Astrocyte of the cerebellum (primary cell): ENCODE measurements at regions not wholly inside any gene's neighbourhood (a gene's known extent, or its start where the extent isn't known, plus 50 kb on each side); places are given as distances from the start of the nearest gene placed in this dataset.
A peak's percentile ranks its signal among the peaks of the same experiment; 100 is the strongest.
"Not testable (repeated sequence)": the region's sequence is repeated elsewhere in the genome, so short reads cannot be mapped to it uniquely, and the experiment has no call there.

ENCODE experiments used
- DNase-seq: peaks from one replicate; pipeline ENCODE4 v3.0.0-alpha.2; 2011; ENCODE audit warnings: low read depth
- H3K4me3 ChIP-seq: 2 replicates; pipeline ENCODE4 v1.5.1; 2011; ENCODE audit warnings: mild to moderate bottlenecking, low read depth, low read length, moderate library complexity
- in situ Hi-C: cut with HindIII; loops from 2 replicates; pipeline ENCODE4 v1.10.0; 2017; ENCODE audit warnings: low sequenced_read_pairs
- TF ChIP-seq, protein P1 (sequence below): IDR thresholded peaks from 2 replicates; pipeline ENCODE4 v1.5.1; 2012; ENCODE audit warnings: low read length, low read depth, moderate library complexity, mild to moderate bottlenecking; ENCODE audit errors: missing control alignments

DNA sequence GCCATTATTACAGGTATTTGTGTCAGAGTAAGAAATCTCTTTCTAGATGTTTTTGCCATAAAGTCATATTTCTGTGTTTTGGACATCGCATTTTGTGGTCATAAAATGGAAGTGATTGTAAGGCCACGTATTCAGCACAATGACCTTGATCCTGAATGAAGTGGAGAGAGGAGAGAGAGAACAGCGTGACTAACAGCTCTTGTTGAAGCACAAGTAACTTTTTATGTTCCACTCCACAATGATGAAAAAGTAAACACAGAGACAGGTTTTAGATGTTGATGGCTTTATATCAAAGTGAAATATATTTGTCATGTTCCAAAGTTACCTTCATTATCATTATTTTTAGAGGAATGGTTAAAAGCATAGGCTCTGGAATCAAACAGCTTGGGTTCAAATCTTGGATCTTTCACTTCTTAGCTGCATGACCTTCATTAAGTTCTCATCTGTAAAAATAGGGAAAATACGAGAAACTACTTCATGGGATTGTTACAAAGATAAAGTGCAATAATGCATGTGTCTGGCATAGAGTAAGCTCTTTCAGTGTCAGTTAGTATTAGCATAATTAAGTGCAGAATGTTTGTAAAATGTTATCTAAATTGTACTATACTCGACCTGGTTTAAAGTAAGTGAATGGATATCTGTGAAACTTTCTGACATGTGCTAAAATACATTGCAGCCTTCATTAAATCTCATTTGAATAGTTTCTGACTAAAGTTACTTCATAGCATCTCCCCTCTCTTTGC, 341.5 kb upstream of the DNAJC19 start:
- no peak for DNase-seq
- TF ChIP-seq, protein P1, sequence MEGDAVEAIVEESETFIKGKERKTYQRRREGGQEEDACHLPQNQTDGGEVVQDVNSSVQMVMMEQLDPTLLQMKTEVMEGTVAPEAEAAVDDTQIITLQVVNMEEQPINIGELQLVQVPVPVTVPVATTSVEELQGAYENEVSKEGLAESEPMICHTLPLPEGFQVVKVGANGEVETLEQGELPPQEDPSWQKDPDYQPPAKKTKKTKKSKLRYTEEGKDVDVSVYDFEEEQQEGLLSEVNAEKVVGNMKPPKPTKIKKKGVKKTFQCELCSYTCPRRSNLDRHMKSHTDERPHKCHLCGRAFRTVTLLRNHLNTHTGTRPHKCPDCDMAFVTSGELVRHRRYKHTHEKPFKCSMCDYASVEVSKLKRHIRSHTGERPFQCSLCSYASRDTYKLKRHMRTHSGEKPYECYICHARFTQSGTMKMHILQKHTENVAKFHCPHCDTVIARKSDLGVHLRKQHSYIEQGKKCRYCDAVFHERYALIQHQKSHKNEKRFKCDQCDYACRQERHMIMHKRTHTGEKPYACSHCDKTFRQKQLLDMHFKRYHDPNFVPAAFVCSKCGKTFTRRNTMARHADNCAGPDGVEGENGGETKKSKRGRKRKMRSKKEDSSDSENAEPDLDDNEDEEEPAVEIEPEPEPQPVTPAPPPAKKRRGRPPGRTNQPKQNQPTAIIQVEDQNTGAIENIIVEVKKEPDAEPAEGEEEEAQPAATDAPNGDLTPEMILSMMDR = no peak
- H3K4me3 ChIP-seq = no peak overlapping the region
- in situ Hi-C loops = no loop called here

DNA sequence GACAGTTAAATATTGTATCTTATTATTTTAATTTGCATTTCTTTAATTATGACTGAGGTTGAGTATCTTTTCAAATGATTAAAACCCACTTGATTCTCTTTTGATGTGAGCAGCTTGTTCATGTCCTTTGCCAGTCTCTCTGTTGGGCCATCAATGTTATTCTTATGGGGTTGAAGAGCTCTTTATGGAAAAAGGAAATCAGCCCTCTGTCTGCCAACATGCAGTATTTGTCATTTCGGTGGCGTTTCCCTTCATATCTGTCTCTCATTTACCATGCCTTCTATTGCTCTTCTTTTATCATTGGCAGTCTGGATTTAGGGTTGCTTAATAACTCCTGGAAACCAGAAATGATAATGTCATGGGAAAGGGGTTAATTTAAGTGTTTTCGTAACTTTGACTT, 340.7 kb upstream of the DNAJC19 start:
- in situ Hi-C loops = no loop called here
- TF ChIP-seq, protein P1 = no peak

DNA sequence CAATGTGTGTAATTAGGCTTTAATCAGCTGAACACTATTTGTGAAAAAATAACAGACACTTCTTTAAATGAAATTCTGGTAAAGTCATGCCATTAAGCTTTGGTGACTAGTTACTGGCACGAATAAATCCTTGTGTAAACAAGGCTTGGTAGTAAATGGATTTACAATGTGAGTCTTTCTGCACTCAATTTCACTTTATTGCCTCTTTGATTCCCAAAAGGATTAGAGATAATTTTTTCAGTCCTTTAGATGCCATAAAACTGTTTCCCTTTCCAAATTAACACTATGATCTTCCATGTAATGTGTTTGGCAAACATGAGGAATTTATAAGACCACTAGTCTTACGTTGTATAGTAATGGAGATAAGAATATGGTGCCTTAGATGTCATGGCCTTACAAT, 339.5 kb upstream of the DNAJC19 start:
- DNase-seq = no peak
- in situ Hi-C loops = no loop called here
- no peak overlapping the region for H3K4me3 ChIP-seq
- TF ChIP-seq, protein P1 = no peak

More for the DNA sequence above, 340.7 kb upstream of the DNAJC19 start:
- no peak overlapping the region for H3K4me3 ChIP-seq
- DNase-seq = no peak

DNA sequence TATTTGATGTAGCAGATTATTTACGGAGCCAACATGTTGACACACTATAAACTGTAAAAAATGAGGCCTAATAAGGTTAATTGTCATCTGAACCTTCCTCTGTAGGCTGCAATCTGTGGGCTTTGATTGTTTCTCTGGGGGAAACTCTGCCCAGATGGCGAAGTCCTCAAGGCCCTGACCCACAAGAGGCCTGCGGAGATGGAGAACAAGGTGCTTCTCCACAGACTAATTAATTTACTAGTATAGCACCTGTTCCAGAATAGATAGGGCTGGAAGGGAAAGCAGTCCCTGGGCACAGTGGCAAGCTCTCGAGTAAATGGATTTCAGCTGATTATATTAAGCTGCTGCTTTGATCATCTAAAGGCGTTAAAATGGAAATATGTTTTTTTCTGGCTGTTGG, 338.8 kb upstream of the DNAJC19 start:
- TF ChIP-seq, protein P1 = no peak
- H3K4me3 ChIP-seq = no peak overlapping the region
- in situ Hi-C loops = no loop called here
- no peak for DNase-seq

DNA sequence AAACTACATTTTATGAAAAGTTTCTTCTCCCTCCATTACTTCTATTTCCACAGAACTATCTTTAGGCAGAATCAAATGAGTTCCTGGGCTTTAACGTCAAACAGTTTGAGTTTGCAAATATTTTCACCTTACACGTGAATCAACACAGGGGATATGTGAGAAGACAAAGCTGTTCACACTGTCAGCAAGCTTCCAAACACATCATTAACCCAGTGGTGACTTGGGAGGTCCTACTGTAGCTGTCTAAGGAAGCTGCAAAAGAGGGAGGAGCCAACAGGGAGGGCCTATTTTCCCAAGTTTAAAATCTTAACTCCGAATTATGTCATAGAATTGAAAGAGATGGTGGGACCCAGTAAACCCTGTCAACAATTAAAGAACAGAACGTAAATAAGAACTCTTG, 337.8 kb upstream of the DNAJC19 start:
- TF ChIP-seq, protein P1 = no peak
- no peak for DNase-seq
- H3K4me3 ChIP-seq = no peak overlapping the region
- in situ Hi-C loops = no loop called here

DNA sequence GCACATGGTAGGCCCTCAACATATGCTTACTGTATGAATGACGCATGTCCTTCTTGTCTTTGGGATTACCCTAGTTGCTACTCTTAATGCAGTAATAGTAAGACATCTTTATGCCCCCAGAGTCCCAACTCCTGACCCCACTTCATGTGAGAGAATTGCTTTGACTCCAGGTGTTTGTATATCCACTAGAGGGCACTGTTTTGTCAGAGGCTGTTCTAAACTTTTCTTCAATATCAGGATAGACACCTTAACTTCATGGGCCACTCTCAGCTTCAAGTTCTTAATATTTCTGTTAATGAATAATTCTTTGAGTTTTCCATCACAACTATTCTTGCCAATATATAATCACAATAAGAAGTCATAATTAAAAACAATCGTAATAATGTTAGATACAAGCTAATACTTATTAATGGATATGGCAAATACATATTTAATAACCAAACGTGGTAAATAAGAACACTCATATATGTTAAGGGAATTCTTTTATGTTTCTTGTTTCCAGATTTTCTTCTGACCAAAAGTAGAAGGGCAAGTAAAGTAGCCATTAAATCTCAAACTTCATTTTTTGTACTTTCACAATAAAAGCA, 337.2 kb upstream of the DNAJC19 start:
- in situ Hi-C loops = no loop called here
- peak; percentile 23 for DNase-seq
- TF ChIP-seq, protein P1 = peak; percentile 75

DNA sequence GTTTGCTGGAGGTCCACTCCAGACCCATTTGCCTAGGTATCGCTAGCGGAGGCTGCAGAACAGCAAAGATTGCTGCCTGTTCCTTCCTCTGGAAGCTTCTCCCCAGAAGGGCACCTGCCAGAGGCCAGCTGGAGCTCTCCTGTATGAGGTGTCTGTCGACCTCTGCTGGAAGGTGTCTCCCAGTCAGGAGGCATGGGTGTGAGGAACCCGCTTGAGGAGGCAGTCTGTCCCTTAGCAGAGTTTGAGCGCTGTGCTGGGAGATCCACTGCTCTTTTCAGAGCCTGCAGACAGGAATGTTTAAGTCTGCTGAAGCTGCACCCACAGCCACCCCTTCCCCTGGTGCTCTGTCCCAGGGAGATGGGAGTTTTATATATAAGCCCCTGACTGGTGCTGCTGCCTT, 335.0 kb upstream of the DNAJC19 start:
- in situ Hi-C loops, H3K4me3 ChIP-seq, DNase-seq: not testable (repeated sequence)

More for the DNA sequence above, 337.2 kb upstream of the DNAJC19 start:
- no peak overlapping the region for H3K4me3 ChIP-seq
